ENCODE measurements at regions not wholly inside any gene's neighbourhood (a gene's known extent, or its start where the extent isn't known, plus 50 kb on each side); places are given as distances from the start of the nearest gene placed in this dataset.

DNA sequence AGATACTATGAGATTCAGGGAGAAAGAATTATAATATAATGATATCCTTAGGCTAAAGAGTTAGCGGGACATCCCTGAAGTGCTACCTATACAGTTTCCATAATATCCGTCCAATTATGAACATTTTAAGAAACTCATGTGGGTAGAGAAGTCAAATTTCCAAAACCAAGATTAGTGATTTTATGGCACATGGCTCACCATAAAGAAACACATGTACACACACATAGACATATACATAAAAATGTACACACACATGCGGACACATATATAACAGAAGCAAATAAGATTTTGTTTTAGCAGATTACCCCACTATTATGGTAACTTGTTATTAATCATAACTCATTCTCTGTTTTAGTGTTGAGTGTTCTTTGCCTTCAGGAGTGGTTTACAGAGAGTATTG is 566.7 kb upstream of the NEGR1 start:
- H3K4me3 ChIP-seq (ENCODE audit: low read depth, low read length), result no peak overlapping the region

DNA sequence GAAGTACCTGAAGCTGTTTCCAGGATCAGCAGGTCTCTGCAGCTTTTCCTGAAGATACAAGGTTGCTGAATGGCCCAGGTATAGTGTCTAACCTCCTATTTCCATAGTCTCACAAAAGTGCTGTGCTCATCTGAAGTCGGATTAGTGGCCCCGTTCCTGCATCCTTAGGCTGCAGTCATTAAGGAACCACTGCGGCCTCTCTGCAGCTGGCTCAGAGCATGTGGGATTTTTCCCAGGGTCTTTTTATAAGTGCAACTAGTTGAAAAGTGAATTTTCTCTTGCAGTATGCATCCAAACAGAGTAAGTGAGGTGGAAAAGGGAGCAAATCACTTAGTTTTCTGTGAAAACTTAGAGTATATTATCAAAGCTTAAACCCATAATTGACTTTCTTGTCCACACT is 565.3 kb upstream of the NEGR1 start:
- H3K4me3 ChIP-seq (ENCODE audit: low read depth, low read length), result no peak overlapping the region

DNA sequence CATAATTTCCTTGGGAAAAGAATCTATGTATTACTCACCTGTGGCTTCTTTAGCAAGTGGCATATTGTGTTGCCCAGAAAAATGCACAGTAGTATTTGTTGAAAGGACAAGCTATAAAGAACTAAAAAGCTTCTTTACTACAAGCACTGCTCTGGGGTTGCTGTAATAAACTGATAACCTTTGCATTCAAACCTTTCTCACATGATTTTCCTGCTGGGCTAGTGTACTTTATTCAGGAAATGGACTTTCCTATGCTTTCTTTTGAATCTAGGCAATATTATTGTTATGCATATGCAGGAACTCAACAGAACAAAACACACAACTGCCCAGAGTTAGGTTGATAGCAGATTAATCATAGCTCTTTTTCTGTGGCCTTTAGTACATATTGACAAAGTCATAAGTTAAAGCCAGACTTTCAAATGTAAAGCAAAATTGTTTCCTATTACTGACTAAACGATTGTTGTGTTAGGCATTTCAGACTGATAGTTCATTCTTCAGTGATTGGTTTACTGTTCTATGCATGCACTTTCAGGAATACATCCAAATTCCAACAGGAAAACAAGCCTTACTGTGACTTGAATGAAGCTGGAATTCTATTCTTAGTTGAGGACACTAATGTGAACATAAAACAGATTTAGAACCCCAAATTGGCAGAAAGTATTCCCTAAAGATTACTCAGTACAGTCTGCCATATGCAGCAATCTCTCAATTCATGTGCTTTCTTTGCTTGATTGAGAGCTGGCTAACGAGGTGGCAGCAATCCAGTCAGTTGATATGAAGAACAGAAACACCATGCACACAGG is 564.3 kb upstream of the NEGR1 start:
- no peak overlapping the region for H3K4me3 ChIP-seq (ENCODE audit: low read depth, low read length)

DNA sequence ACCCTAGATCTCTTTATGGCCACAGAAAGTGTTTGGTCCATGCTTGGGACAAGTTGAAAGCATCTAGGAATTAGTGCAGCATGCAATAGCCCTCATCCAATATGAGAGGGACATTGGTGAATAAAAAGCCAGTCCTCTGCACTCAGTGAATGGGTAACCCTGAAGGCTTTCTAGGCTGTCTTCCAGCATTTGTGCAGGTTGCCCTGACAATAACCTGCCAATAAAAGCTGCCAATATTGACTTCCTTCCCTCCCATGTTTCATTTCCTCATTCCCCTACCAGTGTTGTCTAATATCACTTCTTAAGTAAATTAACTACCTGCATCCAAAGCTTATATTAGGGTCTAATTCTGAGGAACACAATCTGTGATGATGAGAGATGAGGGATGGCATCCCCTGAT is 563.6 kb upstream of the NEGR1 start:
- no peak overlapping the region for H3K4me3 ChIP-seq (ENCODE audit: low read depth, low read length)

DNA sequence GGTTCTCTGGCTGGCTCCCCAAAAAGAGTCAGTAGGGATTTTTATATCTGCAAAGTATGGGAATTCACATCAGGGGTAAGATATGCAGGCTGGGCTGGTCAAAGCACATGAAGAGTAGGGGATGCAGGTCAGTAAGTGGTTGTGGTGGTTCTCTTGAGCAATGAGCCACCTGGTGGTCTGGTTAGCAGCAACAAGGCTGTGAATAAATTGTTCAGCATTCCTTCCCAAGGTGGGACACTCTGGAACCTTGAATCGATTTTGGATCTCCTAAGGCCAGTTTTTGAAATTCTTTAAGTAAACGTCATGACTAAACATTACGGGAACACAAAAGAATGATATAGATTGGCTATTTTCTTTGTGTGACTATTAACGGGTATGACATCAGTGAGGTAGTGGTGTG is 563.0 kb upstream of the NEGR1 start:
- H3K4me3 ChIP-seq (ENCODE audit: low read depth, low read length), result no peak overlapping the region

DNA sequence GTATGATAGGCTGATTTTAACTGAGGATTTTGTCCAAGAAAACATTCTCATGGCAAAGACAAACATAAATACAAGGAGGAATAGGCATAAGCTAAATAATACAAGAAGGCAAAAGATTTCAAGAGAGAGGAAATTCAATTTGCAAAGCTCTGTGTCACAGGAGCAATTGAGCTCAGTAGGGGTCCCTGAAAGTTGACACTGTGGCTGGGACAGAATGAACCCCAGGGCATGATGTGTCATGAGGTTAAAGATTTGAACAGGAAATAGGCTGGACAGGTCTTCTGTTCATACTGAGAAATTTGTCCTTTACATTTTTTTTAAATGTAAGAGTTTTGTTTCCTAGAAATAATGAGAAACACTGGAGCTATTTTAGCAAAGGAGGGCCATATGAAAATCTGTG is 555.4 kb upstream of the NEGR1 start:
- H3K4me3 ChIP-seq (ENCODE audit: low read depth, low read length), result no peak overlapping the region

DNA sequence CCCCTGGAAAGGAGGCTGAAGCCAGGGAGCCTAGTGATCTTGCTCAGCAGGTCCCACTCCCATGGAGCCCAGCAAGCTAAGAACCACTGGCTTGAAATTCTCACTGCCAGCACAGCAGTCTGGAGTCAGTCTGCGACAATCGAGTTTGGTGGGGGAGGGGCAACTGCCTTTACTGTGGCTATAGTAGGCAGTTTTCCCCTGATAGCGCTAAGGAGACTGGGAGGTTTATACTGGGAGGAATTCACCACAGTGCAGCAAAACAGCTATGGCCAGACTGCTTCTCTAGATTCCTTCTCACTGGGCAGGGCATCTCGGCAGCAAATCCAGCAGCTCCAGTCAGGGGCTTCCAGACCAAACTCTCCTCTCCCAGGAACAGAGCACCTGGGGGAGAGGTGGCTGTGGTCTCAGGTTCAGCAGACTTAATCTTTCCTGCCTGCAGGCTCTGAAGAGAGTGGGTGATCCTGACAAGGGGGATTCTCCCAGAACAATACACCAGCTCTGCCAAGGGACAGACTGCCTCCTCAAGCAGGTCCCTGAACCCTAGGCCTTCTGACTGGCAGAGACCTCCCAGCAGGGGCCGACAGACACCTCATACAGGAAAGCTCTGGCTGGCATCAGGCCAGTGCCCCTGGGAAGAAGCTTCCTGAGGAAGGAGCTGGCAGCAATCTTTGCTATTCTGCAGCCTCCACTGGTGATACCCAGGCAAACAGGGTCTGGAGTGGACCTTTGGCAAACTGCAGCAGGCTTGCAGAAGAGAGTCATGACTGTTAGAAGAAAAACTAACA is 548.5 kb upstream of the NEGR1 start:
- H3K4me3 ChIP-seq (ENCODE audit: low read depth, low read length), result no peak overlapping the region

DNA sequence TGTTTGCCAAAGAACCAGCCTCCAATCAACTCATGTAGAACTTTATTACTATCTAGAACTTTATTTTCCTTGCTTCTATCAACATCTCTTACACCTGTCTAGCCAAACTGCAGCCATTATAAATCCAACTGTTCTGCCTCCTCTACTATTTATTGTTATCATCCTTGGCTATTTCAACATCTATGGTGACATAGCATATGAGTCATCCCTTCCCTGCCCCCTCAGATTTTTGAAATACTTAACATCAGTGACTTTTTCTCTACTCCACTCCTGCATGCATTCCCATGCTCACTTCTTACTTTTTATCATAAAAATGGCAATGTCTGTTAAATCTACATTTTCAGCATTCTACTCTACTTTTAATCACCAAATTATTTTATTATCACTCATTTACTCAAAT is 544.9 kb upstream of the NEGR1 start:
- no peak overlapping the region for H3K4me3 ChIP-seq (ENCODE audit: low read depth, low read length)

DNA sequence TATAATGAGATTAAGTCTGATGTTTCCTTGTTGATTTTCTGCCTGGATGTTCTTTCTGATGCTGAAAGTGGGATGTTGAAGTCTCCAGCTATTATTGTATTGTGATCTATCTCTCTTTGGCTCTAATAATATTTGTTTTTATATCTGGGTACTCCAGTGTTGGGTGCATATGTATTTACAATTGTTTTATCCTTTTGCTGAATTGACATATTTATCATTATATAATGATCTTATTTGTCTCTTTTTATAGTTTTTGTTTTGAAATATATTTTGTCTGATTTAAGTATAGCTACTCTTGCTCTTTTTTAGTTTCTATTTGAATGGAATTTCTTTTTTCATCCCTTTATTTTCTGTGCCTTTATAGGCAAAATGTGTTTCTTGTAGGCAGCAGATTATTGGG is 522.2 kb upstream of the NEGR1 start:
- no peak overlapping the region for H3K4me3 ChIP-seq (ENCODE audit: low read depth, low read length)

DNA sequence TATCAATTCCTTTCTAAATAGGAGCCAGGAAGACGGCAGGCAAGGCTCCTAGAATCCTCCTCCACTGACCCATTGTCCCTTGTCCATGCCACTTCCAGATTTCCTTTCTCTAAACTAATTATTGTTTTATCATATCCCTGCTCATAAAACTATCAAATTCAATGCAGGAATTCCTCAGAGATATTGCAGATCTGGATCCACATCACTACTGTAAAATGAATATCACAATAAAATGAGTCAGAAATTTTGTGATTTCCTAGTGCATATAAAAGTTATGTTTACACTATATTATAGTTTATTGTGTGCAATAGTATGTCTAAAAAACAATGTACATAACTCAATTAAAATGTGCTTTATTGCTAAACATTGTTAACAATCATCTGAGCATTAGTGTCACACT is 498.7 kb upstream of the NEGR1 start:
- no peak overlapping the region for H3K4me3 ChIP-seq (ENCODE audit: low read depth, low read length)

DNA sequence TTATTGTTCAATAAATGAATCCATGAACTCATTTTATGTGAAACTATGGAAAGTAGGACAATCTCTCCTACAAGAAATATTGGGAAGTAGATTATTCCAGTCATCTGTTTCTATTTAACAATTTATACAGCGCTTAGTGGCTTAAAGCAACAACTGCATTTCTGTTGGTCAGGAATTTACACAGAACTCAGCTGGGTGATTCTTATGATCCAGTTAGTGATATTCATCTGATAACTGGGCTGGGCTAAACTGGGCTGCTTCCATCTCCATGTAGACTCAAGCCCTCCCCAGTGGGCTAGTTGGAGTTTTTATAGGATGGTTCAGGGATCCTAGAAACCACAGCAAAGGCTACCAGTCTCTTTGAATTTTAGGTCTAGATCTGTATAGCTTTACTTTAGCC is 497.9 kb upstream of the NEGR1 start:
- H3K4me3 ChIP-seq (ENCODE audit: low read depth, low read length), result no peak overlapping the region

DNA sequence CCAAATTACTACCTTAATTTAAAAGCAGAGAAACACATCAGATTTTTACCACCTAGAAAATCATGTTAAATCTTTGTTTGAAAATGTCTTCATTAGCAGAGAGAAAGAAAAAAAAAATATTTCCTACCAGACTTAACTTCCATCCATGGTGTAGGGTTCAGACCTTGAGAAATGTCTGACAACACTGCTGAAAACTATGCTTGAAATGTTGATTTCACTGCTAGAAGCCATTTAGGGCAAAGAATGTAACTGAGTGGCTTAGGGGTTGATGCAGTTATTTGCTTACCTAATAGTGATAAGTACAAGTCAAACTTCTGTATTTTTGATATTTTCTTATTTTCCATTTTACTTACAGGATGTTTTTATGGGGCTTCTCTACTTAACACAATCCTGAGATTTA is 495.6 kb upstream of the NEGR1 start:
- H3K4me3 ChIP-seq (ENCODE audit: low read depth, low read length), result no peak overlapping the region

DNA sequence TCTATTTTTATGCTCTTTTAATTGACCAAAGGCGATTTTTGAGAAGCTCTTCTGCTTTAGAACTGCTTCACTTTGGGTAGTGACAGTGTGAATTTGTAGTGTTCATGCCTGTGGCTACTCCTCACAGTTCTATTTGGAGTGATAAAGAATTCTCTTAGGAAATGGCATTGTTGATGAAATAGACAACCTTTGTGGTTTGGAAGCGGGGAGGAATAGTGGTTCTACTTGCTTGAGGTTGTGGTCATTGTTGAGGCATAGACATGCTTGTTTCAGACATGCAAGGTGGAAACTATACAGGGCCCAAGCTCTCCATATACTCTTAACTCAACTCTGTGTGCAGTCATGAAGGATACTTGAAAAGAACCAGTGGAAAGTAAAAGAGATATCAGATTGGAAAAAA is 481.1 kb upstream of the NEGR1 start:
- no peak overlapping the region for H3K4me3 ChIP-seq (ENCODE audit: low read depth, low read length)

DNA sequence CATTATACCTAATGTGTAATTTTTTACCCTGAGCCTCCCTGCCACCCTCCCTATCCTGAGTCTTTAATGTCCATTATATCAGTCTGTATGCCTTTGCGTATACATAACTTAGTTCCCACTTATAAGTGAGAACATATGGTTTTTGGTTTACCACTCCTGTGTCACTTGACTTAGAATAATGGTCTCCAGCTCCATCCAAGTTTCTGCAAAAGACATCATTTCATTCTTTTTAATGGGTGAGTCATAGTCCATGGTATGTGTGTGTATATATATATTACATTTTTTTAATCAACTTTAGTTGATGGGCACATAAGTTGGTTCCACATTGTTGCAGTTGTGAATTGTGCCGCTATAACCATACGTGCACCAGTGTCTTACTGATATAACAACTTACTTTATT is 477.1 kb upstream of the NEGR1 start:
- H3K4me3 ChIP-seq (ENCODE audit: low read depth, low read length), result no peak overlapping the region

DNA sequence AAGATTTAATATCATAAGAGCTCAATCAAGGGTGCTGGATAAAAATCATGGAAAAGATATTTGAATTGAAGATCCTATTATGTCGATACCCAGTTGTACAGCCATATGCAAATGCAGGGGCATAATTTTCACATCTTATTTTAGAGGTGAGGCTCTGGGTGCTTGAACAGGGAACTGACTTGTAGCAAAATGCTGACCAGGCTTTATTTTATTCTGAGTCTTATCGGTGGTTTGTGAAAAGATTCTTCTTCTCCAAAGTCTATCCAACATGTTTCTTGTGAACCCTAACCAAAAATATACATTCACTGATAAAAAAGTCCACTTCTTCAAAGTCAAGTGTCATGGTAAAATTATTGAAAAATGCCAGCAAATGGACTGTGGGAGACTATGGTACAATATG is 475.5 kb upstream of the NEGR1 start:
- H3K4me3 ChIP-seq (ENCODE audit: low read depth, low read length), result no peak overlapping the region

DNA sequence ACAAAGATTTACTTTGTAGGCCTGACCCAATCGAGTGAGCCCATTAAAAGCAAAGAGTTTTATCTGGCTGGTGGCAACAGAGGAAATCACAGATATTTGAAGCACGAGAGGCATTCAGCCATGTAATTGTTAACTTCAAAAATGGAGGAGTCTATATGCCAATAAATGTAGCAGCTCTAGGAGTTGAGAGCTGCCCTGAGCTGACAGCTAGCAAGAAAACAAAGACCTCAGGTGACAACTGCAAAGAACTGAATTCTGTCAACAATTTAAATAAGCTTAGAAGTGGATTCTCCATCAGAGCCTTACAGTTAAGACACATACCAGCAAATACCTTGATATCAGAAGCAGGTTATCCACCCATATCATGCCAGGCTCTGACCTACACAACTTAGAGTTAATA is 463.1 kb upstream of the NEGR1 start:
- H3K4me3 ChIP-seq (ENCODE audit: low read depth, low read length), result no peak overlapping the region

DNA sequence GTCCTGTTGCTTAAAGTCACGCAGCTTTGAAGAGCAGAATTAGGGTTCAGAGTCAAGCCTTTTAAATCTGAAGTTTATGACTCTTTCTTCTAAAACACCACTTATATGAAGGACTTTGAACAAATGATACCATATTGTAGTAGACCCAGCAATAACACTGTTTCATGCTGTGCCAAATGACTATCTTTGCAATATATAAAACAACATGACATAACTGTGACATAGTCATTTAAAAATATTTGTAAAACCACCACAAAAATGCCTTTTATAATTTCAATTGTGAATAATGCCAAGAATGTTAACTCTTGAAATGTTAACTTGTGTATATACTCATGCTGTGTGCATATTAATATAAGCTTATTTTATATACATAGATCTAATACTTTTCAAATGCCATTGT is 452.1 kb upstream of the NEGR1 start:
- H3K4me3 ChIP-seq (ENCODE audit: low read depth, low read length), result no peak overlapping the region

DNA sequence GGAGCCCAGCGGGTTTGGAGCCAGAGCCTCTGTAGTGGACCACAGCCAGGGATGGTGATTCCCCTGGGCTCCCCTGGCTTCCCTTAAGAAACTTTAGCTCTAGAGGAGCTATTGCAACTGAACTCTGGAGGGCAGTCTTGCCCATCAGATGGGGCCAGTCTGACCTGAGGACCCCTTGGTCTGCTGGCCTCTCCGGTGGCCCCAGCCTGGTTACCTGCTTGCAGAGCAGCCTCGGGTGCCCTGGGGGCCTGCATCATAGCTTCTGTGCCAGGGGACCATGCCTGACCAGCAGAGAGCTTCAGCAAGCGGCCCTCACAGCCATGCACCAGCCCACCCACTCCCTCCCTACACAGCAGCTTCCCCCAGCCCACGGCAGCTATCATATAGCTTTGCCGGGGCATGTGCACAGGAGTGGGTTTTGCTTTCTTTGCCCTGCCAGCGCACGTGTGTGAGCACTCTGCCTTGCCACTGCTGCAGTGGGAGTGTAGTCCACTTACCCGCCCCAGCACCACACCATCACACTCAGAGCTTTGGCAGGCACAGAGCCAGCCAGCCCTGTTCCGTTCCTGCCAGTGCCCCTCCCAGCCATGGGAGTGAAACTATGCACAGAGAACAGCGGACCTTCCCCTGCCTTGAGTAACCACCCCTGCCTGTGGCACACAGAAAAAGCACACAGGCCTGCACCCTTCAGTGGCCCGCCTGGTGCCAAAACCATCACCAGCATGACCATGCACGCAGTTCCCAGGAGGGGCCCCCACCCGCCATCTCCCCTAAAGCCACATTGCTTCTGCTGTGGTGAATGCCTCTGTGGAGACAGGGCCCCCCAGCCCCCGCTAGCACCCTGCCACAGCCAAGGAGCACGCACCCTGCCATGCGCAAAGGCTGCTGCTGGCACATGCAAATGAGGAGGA is 442.9 kb upstream of the NEGR1 start:
- H3K4me3 ChIP-seq (ENCODE audit: low read depth, low read length), result no peak overlapping the region

DNA sequence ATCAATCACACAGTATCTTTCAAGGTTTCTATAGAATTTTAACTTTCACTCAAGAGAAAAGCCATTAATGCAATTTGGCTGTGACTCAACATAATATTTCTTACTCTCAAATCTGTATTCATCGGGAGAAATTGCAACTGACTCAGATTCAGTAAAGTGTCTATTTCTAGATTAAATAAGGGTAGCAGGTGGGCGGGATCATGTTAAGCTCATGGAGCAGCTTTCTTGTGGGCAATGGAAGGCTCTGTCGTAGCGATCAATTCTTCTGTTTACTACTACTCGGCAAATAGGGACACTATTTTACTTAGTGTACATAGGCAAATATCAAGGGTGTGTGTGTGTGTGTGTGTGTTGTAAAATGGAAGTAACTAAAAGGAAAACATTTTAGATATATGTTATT is 423.6 kb upstream of the NEGR1 start:
- no peak overlapping the region for H3K4me3 ChIP-seq (ENCODE audit: low read depth, low read length)

DNA sequence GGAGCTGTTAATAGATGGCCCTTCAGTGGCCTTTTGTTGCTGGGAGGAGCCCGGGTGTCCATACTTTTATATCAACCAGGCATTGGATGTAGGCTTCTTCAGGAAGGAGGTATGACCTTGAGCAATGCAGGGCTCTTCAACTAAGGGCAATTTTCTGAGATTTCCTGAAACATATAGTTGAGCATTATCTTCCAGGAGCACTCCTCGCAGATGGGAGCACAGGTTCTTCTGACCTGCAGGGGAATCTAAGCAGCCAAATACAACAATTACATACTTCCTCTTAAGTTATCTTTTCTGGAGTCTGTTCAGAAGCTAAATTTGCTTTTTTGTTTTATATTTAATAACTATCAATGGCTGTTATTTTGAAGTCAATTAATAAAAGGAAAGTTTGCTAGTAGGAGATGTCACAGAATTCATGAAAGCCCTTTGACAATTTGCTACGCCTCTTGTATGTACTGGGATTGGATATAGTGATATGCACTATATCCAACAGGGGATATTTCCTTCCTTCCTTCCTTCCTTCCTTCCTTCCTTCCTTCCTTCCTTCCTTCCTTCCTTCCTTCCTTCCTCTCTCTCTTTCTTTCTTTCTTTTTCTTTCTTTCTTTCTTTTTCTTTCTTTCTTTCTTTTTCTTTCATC is 422.6 kb upstream of the NEGR1 start:
- H3K4me3 ChIP-seq (ENCODE audit: low read depth, low read length), result no peak overlapping the region

DNA sequence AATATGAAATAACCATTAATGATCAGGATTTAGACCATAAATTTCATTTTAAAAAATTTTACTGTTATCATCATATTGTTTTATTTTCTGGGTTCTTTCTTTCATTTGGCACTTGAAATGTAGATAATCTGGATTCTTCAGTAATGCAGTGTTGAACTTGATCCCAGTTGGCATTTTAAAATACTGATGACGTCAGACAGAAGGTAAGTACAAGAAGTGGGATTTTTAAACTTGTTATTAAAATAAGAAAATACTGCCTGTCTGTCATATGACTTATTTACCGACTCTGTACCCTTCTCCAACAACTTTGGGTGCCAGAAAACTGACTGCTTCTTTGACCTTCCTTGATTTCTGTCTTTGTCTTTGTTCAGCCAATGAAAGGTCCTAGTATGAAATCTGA is 415.1 kb upstream of the NEGR1 start:
- H3K4me3 ChIP-seq (ENCODE audit: low read depth, low read length), result no peak overlapping the region

All from iPS-11a (cell line).